HEK293 (cell line): ENCODE measurements at regions not wholly inside any gene's neighbourhood (a gene's known extent, or its start where the extent isn't known, plus 50 kb on each side); places are given as distances from the start of the nearest gene placed in this dataset.
A peak's percentile ranks its signal among the peaks of the same experiment; 100 is the strongest.

ENCODE experiments used
- CTCF ChIA-PET: fragments of 350-600 bp; formaldehyde crosslinking; extraction: SDS; loops from one replicate; lab custom pipeline; 2021; ENCODE audit warnings: antibody characterized with exemption; lab: Yijun Ruan, JAX
- POLR2A ChIA-PET: fragments of 300-600 bp; formaldehyde crosslinking; extraction: SDS; loops from one replicate; lab custom pipeline; 2020; ENCODE audit warnings: antibody characterized with exemption, inconsistent platforms; lab: Yijun Ruan, JAX
- H3K27ac ChIP-seq: fragments of 200-500 bp; sonication (Bioruptor generic); 2 replicates; pipeline ENCODE4 v1.5.1; 2014; ENCODE audit warnings: low read depth, low read length, control low read depth, inconsistent platforms; ENCODE audit errors: extremely low read depth
- H3K36me3 ChIP-seq, 2 experiments: fragments of 200-500 bp in 1 of 2; sonication (Bioruptor generic) in 1 of 2; 1 replicate in 1 of 2; 2 replicates in 1 of 2; pipeline ENCODE4 v1.5.1; 2014 to 2017; ENCODE audit warnings: inconsistent platforms in 2 of 2, low read length in 2 of 2; ENCODE audit not compliant: control insufficient read depth in 2 of 2, insufficient read depth in 1 of 2
- H3K4me1 ChIP-seq: fragments of 200-500 bp; sonication (Bioruptor generic); 2 replicates; pipeline ENCODE4 v1.5.1; 2014; ENCODE audit warnings: mild to moderate bottlenecking, low read length, inconsistent platforms; ENCODE audit not compliant: control insufficient read depth, insufficient read depth
- H3K4me3 ChIP-seq: 2 replicates; pipeline ENCODE4 v1.5.1; 2011; ENCODE audit warnings: low read depth, mild to moderate bottlenecking, control low read depth, low read length, moderate library complexity
- H3K9me3 ChIP-seq: fragments of 200-500 bp; sonication (Bioruptor generic); 2 replicates; pipeline ENCODE4 v1.5.1; 2014; ENCODE audit warnings: low read depth, low read length, inconsistent platforms; ENCODE audit not compliant: control insufficient read depth, insufficient read depth
- OSR2 ChIP-seq: fragments of 450-650 bp; formaldehyde crosslinking; IDR thresholded peaks from 2 replicates; pipeline ENCODE4 v1.5.1; 2016; ENCODE audit warnings: missing biosample characterization, missing genetic modification characterization
- SCRT1 ChIP-seq: fragments of 450-650 bp; formaldehyde crosslinking; IDR thresholded peaks from 2 replicates; pipeline ENCODE4 v1.5.1; 2016; ENCODE audit warnings: missing biosample characterization, missing genetic modification characterization, borderline replicate concordance
- SETDB1 ChIP-seq: IDR thresholded peaks from one replicate; pipeline ENCODE4 v1.6.1; 2017; ENCODE audit warnings: mild to moderate bottlenecking, low read length, moderate library complexity, mixed read lengths; ENCODE audit not compliant: insufficient read length
- TRIM28 ChIP-seq: IDR thresholded peaks from 2 replicates; pipeline ENCODE4 v1.6.1; 2011; ENCODE audit warnings: low read length, control low read depth, borderline replicate concordance
- ZNF157 ChIP-seq: fragments of 450-650 bp; formaldehyde crosslinking; IDR thresholded peaks from 2 replicates; pipeline ENCODE4 v1.5.1; 2016; ENCODE audit warnings: missing biosample characterization, missing genetic modification characterization
- ZNF214 ChIP-seq: fragments of 450-650 bp; formaldehyde crosslinking; IDR thresholded peaks from 2 replicates; pipeline ENCODE4 v1.5.1; 2017; ENCODE audit warnings: missing biosample characterization, mild to moderate bottlenecking, missing genetic modification characterization, borderline replicate concordance
- ZNF248 ChIP-seq: fragments of 450-650 bp; formaldehyde crosslinking; IDR thresholded peaks from 2 replicates; pipeline ENCODE4 v1.5.1; 2017; ENCODE audit warnings: missing biosample characterization, missing genetic modification characterization
- ZNF416 ChIP-seq: fragments of 450-650 bp; formaldehyde crosslinking; IDR thresholded peaks from 2 replicates; pipeline ENCODE4 v1.5.1; 2016; ENCODE audit warnings: missing biosample characterization, missing genetic modification characterization
- ZNF747 ChIP-seq: fragments of 450-650 bp; formaldehyde crosslinking; IDR thresholded peaks from 2 replicates; pipeline ENCODE4 v1.5.1; 2016; ENCODE audit warnings: missing biosample characterization, missing genetic modification characterization
- ZNF777 ChIP-seq: fragments of 450-650 bp; formaldehyde crosslinking; IDR thresholded peaks from 2 replicates; pipeline ENCODE4 v1.5.1; 2017; ENCODE audit warnings: missing biosample characterization, missing genetic modification characterization, borderline replicate concordance
- ZNF843 ChIP-seq: fragments of 450-650 bp; formaldehyde crosslinking; IDR thresholded peaks from 2 replicates; pipeline ENCODE4 v1.5.1; 2016; ENCODE audit warnings: missing biosample characterization, missing genetic modification characterization
- TF ChIP-seq, protein P1 (sequence below): fragments of 450-650 bp; formaldehyde crosslinking; IDR thresholded peaks from 2 replicates; pipeline ENCODE4 v1.5.1; 2016; ENCODE audit warnings: missing biosample characterization, missing genetic modification characterization, borderline replicate concordance
- TF ChIP-seq, protein P2 (sequence below): fragments of 450-650 bp; formaldehyde crosslinking; IDR thresholded peaks from 2 replicates; pipeline ENCODE4 v1.5.1; 2017; ENCODE audit warnings: missing biosample characterization, missing genetic modification characterization
- TF ChIP-seq, protein P3 (sequence below): fragments of 450-650 bp; formaldehyde crosslinking; IDR thresholded peaks from 2 replicates; pipeline ENCODE4 v1.5.1; 2017; ENCODE audit warnings: missing biosample characterization, missing genetic modification characterization
- TF ChIP-seq, protein P4 (sequence below): fragments of 450-650 bp; formaldehyde crosslinking; IDR thresholded peaks from 2 replicates; pipeline ENCODE4 v1.5.1; 2017; ENCODE audit warnings: missing biosample characterization, missing genetic modification characterization

DNA sequence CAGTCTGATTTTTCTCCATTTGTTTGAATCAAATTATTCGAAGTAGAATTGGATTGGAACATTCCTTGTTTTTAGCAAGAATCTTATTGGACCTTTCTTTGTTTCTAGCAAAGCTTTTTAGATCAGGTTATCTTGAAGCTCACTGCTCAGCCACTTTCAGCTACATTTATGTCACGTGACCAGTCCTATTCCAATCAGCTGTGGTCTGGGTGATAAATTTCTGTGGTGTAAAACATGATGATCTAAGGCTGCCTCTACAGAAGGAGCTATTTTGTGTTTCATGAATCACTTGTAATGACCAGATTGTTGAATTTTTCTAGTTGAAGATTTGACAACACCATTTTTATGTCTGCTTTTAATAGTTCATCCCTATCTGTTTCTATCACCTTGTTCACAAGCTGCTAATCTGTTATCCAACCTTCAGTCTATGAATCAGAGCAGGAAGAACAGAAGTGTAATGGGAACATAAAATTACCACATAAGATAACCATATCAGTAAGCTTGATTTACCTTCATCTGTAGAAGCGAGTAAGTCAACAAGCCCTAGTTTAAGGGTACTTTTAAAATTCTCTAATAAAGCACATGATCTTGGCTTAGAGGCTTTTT is 101.0 kb upstream of the MAP3K7 start:
- peak; percentile 39 for TF ChIP-seq SETDB1
- 0 out of 2 replicates have a peak, but pooled peaks have one; percentile 33 for TF ChIP-seq ZNF843 (tag by site-specific recombination)
- peak; percentile 81 for TF ChIP-seq TRIM28
- TF ChIP-seq, protein P1, sequence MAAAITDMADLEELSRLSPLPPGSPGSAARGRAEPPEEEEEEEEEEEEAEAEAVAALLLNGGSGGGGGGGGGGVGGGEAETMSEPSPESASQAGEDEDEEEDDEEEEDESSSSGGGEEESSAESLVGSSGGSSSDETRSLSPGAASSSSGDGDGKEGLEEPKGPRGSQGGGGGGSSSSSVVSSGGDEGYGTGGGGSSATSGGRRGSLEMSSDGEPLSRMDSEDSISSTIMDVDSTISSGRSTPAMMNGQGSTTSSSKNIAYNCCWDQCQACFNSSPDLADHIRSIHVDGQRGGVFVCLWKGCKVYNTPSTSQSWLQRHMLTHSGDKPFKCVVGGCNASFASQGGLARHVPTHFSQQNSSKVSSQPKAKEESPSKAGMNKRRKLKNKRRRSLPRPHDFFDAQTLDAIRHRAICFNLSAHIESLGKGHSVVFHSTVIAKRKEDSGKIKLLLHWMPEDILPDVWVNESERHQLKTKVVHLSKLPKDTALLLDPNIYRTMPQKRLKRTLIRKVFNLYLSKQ (tag by site-specific recombination) = no peak
- CTCF ChIA-PET = no interaction called here
- H3K4me3 ChIP-seq = no peak overlapping the region
- POLR2A ChIA-PET = no interaction called here
- no peak overlapping the region for H3K27ac ChIP-seq
- H3K9me3 ChIP-seq = no peaks in the 10 kb centered on the region
- peaks cover under 1% of the 10 kb centered on the region; the same call in 1 of the 2 replicates for H3K4me1 ChIP-seq
- H3K36me3 ChIP-seq = no peaks in the 10 kb centered on the region

DNA sequence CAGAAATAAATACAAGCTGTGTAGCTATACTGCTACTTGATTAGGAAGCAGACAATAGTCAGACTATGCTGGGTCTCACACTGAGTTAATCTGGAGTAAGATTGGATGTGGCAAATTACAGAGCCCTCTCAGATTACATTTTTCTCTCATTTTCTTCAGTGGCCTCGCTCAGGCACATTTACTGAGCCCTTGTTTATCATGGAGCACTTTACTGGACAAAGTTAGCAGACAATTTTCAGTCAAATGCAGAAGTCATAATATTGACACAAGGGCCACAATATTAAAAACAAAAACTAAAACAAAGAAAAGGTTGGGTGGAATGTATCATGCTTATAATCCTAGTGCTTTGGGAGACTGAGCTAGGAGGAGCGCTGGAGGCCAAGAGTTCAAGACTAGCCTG is 95.0 kb upstream of the MAP3K7 start:
- H3K9me3 ChIP-seq = no peaks in the 10 kb centered on the region
- TF ChIP-seq ZNF777 (no peak), OSR2 (tag by site-specific recombination) (peak; percentile 23; the same call in 1 of the 2 replicates), ZNF416 (tag by site-specific recombination) (no peak), ZNF157 (tag by site-specific recombination) (no peak), SCRT1 (tag by site-specific recombination) (no peak), ZNF248 (tag by site-specific recombination) (no peak), ZNF747 (tag by site-specific recombination) (no peak), ZNF214 (no peak)
- TF ChIP-seq, protein P2, sequence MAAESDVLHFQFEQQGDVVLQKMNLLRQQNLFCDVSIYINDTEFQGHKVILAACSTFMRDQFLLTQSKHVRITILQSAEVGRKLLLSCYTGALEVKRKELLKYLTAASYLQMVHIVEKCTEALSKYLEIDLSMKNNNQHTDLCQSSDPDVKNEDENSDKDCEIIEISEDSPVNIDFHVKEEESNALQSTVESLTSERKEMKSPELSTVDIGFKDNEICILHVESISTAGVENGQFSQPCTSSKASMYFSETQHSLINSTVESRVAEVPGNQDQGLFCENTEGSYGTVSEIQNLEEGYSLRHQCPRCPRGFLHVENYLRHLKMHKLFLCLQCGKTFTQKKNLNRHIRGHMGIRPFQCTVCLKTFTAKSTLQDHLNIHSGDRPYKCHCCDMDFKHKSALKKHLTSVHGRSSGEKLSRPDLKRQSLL = peak; percentile 77
- TF ChIP-seq, protein P3, sequence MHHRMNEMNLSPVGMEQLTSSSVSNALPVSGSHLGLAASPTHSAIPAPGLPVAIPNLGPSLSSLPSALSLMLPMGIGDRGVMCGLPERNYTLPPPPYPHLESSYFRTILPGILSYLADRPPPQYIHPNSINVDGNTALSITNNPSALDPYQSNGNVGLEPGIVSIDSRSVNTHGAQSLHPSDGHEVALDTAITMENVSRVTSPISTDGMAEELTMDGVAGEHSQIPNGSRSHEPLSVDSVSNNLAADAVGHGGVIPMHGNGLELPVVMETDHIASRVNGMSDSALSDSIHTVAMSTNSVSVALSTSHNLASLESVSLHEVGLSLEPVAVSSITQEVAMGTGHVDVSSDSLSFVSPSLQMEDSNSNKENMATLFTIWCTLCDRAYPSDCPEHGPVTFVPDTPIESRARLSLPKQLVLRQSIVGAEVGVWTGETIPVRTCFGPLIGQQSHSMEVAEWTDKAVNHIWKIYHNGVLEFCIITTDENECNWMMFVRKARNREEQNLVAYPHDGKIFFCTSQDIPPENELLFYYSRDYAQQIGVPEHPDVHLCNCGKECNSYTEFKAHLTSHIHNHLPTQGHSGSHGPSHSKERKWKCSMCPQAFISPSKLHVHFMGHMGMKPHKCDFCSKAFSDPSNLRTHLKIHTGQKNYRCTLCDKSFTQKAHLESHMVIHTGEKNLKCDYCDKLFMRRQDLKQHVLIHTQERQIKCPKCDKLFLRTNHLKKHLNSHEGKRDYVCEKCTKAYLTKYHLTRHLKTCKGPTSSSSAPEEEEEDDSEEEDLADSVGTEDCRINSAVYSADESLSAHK = no peak
- TF ChIP-seq, protein P4, sequence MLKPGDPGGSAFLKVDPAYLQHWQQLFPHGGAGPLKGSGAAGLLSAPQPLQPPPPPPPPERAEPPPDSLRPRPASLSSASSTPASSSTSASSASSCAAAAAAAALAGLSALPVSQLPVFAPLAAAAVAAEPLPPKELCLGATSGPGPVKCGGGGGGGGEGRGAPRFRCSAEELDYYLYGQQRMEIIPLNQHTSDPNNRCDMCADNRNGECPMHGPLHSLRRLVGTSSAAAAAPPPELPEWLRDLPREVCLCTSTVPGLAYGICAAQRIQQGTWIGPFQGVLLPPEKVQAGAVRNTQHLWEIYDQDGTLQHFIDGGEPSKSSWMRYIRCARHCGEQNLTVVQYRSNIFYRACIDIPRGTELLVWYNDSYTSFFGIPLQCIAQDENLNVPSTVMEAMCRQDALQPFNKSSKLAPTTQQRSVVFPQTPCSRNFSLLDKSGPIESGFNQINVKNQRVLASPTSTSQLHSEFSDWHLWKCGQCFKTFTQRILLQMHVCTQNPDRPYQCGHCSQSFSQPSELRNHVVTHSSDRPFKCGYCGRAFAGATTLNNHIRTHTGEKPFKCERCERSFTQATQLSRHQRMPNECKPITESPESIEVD = peak; percentile 60
- no peak overlapping the region for H3K4me3 ChIP-seq
- CTCF ChIA-PET = no interaction called here
- POLR2A ChIA-PET = no interaction called here
- H3K27ac ChIP-seq = no peak overlapping the region
- no peaks in the 10 kb centered on the region for H3K36me3 ChIP-seq
- H3K4me1 ChIP-seq = peaks cover 20% of the 10 kb centered on the region
